ENCODE measurements at regions not wholly inside any gene's neighbourhood (a gene's known extent, or its start where the extent isn't known, plus 50 kb on each side); places are given as distances from the start of the nearest gene placed in this dataset.

GRCh38 chr1:219717536-219717935 lies 104.6 kb upstream of the ZC3H11B start:
- Histone ChIP-seq H3K27ac (no peak overlapping the region), H3K4me3 (no peak overlapping the region), H3K27me3 (no peaks in the 10 kb centered on the region), H3K9ac (ENCODE audit: low read depth in 2 of 2, low read length in 2 of 2) (no peak overlapping the region), H3K36me3 (no peaks in the 10 kb centered on the region), H3K9me3 (no peaks in the 10 kb centered on the region), H3K4me1 (no peaks in the 10 kb centered on the region)
- no peak for DNase-seq
- intact Hi-C loops (cut with DNase I) = no loop called here
- no peak for TF ChIP-seq CTCF (IDR thresholded peaks at IDR 0.05)

- no peaks in the 10 kb centered on the region for H3K27me3 ChIP-seq
- H3K9ac ChIP-seq (ENCODE audit: low read depth in 2 of 2, low read length in 2 of 2) = no peak overlapping the region
- no peak overlapping the region for H3K27ac ChIP-seq
- intact Hi-C loops (cut with DNase I) = no loop called here
- no peak overlapping the region for H3K4me3 ChIP-seq
- DNase-seq = no peak
- TF ChIP-seq CTCF (IDR thresholded peaks at IDR 0.05) = no peak
- H3K9me3 ChIP-seq = no peaks in the 10 kb centered on the region
- H3K36me3 ChIP-seq = no peaks in the 10 kb centered on the region
- no peaks in the 10 kb centered on the region for H3K4me1 ChIP-seq
Measured at GRCh38 chr1:219716611-219717114, 103.8 kb upstream of the ZC3H11B start.

GRCh38 chr1:219713981-219714381 lies 101.1 kb upstream of the ZC3H11B start:
- Histone ChIP-seq H3K4me3 (no peak overlapping the region), H3K9ac (ENCODE audit: low read depth in 2 of 2, low read length in 2 of 2) (no peak overlapping the region), H3K36me3 (no peaks in the 10 kb centered on the region), H3K27me3 (no peaks in the 10 kb centered on the region), H3K4me1 (no peaks in the 10 kb centered on the region), H3K27ac (no peak overlapping the region), H3K9me3 (no peaks in the 10 kb centered on the region)
- no peak for DNase-seq
- intact Hi-C loops (cut with DNase I) = no loop called here
- TF ChIP-seq CTCF (IDR thresholded peaks at IDR 0.05) = no peak

GRCh38 chr1:219712506-219712905 lies 99.6 kb upstream of the ZC3H11B start:
- no peaks in the 10 kb centered on the region for H3K36me3 ChIP-seq
- H3K4me1 ChIP-seq = no peaks in the 10 kb centered on the region
- TF ChIP-seq CTCF (IDR thresholded peaks at IDR 0.05) = no peak
- H3K9me3 ChIP-seq = no peaks in the 10 kb centered on the region
- H3K27ac ChIP-seq = no peak overlapping the region
- H3K9ac ChIP-seq (ENCODE audit: low read depth in 2 of 2, low read length in 2 of 2) = no peak overlapping the region
- DNase-seq = no peak
- no peak overlapping the region for H3K4me3 ChIP-seq
- intact Hi-C loops (cut with DNase I) = no loop called here
- no peaks in the 10 kb centered on the region for H3K27me3 ChIP-seq

- intact Hi-C loops (cut with DNase I) = no loop called here
Measured at GRCh38 chr1:219710529-219711194, 97.8 kb upstream of the ZC3H11B start.

More at GRCh38 chr1:219710529-219711194, 97.8 kb upstream of the ZC3H11B start:
- TF ChIP-seq CTCF (IDR thresholded peaks at IDR 0.05) = no peak
- H3K4me1 ChIP-seq = no peaks in the 10 kb centered on the region
- no peak overlapping the region for H3K4me3 ChIP-seq
- H3K36me3 ChIP-seq = no peaks in the 10 kb centered on the region
- no peaks in the 10 kb centered on the region for H3K9me3 ChIP-seq
- H3K27ac ChIP-seq = no peak overlapping the region
- H3K9ac ChIP-seq (ENCODE audit: low read depth in 2 of 2, low read length in 2 of 2) = no peak overlapping the region
- DNase-seq = no peak
- H3K27me3 ChIP-seq = no peaks in the 10 kb centered on the region

Data from colonic mucosa (tissue), 4 donors.